GM18499 (cell line): ENCODE measurements at regions not wholly inside any gene's neighbourhood (a gene's known extent, or its start where the extent isn't known, plus 50 kb on each side); places are given as distances from the start of the nearest gene placed in this dataset.

Source experiments
- ATAC-seq: cut with Tn5 transposase; IDR thresholded peaks from one replicate; pipeline ENCODE4 v1.9.1; 2021; ENCODE audit warnings: moderate number of reproducible peaks; ENCODE audit not compliant: insufficient read depth, unreplicated experiment

- ATAC-seq = no peak
Observed at GRCh38 chr2:4656326-4656725, 953.0 kb downstream of the DCDC2C start.

DNA sequence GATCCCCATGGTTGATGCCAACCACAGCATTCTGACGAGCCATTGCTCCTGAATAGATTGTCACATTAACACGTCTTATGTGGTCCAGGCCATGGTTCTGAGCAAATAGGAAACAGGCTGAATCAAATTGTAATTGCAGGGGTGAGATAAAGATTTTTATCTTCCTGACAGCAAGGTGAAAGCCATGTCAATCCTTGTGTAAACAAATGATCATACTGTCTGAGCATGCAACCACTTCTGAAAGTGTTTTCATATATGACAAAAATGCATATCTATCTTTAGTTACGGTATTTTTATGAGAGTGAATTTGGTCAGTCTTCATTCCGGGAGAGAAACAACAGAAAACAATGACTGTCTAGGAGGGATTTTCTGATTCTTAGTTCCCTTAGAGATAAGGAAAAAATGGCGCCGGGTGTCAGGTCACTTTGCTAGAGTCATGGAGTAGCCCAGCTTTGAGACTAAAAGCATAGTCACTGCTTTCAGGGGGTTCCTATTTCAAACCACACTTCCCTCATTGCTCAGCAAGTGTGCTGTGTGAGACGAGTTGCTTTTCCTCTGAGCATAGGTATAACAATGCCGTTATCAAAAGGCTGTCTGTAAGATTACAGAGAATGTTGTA lies 958.9 kb downstream of the DCDC2C start:
- no peak for ATAC-seq

GRCh38 chr2:4668381-4668780 lies 965.0 kb downstream of the DCDC2C start:
- ATAC-seq = no peak

- ATAC-seq = no peak
Observed at GRCh38 chr2:4670331-4670730, 967.0 kb downstream of the DCDC2C start.

DNA sequence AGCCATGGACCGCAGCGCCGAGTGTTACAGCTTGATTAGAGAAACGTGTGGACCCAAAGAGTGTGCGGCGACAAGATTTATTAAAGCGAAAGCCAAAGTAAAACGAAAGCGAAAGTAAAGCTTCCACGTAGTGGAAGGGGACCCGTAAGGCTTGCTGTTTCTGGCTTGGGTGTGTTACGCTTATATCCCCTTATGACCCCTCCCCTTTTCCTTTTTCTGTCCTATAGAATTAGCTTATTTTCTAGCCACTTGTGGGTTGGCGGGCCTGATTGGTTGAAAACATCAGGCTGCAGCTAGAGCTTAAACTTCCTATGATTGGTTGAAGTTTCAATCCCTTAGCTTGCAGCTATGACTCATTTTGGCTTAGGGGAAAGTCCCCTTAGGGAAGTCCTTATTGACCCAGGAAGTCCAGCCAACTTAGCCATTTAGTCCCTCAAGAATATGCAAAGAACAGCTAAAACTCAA lies 969.7 kb downstream of the DCDC2C start:
- ATAC-seq = no peak

DNA sequence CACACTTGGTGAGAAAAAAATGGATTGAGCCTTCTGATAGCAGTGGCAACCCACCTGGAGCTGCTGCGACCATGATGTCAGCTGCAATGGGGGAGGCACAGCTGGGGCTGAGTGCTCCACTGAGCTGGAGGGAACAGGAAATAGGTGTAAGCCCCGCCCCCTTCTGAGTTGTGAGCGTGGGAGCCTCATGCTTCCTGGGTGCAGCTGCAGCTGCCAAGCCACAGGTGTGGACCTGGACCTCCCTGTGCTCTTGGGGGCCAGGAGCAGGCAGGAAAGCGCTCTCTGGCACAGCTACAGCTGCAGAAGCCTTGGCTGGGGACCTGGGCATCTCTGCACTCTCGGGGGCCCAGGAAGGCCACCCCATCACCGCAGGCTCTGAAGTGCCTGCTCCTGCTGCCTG lies 970.6 kb downstream of the DCDC2C start:
- ATAC-seq = no peak

DNA sequence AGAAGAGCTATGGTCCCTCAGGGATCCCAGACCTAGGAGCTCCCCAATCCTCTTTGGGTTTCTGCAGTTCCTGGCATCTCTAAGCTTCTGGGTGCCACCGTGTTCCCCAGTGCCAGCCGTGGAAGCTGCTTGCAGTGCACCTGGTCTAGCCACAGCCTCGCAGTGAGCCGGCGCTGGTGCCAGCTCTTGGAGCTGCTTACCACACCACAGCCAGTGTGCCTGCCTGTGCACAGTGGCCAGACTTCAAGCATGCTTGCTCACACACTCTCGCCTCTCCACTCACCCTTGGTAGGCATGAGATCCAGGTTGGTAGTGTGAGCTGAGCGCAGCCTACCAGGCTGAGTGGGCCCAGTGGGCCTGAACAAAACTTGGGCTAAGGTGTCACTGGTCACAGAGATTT lies 971.9 kb downstream of the DCDC2C start:
- ATAC-seq = no peak

DNA sequence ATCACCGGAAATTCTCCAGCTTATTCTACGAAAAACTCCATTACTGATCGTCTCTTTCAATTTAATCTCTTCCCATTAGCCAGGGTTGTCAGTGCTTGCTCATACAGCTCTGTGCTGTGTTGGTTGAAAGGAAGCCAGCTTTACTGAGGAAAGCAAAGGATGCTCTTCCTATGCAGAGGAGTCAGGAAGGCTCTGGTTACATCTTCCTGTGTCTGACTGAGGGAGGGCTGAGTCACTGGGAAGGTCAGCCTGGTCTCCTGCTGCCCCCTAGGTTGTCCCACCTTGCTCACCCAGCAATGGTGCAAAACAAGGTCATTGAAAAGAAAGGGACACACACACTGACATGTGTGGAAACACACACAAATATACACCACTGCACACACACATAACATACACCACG lies 975.6 kb downstream of the DCDC2C start:
- ATAC-seq = no peak

GRCh38 chr2:4679391-4679790 lies 976.0 kb downstream of the DCDC2C start:
- no peak for ATAC-seq

DNA sequence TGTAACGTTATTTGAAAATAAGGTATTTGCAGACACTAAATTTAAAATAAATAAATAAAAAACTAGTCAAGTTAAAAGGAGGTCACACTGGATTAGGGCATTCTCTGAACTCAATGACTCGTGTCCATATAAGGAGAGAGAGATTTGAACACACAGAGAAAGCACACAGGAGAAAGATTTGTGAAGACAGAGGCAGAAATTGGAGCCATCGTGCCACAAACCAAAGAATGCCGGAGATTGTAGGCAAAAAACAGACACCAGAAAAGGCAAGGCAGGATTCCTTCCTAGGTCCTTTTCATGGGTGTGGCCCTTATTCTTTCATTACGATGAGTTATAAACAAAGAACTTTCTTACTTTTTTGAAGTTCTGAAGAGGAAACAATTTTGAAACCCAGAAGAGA lies 981.5 kb downstream of the DCDC2C start:
- no peak for ATAC-seq

DNA sequence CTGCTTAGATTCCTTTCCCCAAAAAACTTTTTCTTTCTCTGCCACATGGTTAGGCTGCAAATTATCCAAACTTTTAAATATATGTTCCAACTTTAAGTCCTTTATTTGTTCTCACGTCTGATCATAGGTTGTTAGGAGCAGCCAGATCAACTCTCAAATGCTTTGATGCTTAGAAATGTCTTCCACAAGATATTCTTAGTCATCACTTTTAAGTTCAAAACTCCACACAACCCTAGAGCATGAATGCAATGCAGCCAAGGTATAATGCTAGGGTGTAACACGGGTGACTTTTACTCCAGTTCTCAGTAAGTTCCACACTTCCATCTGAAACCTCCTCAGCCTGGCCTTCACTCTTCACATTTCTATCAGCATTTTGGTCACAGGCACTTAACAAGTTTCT lies 987.5 kb downstream of the DCDC2C start:
- no peak for ATAC-seq

- ATAC-seq = no peak
Observed at GRCh38 chr2:4693266-4693665, 989.9 kb downstream of the DCDC2C start.

DNA sequence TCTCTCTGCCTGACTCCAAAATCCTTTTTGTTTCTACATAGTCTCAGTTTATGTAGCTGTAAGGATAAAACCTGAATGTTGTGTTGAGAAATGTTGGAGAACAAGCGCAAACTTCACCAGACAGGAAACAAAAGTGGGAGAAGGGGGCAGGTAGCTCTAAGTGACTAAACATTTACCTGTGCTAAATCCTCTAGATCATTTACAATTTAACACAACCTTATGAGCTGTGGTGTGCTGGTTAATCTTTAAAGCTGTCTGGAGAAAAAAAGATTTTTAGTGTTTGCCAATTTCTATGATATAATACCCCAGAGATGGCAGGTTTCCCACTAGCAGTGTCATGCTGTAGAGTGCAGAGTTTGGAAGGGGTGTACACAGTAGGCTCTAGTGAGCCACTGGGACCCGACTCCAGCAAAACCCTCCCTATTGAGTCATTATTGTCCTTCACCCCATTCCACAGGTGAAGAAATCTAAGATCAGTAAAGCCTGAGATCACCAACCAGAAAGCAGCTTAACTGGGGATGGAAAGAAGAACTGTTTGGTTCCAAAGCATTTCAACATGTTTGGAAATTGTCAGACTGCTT lies 992.0 kb downstream of the DCDC2C start:
- no peak for ATAC-seq

GRCh38 chr2:4715065-4715464 lies 977.1 kb upstream of the SOX11 start:
- ATAC-seq = no peak

GRCh38 chr2:4718777-4719176 lies 973.4 kb upstream of the SOX11 start:
- no peak for ATAC-seq

DNA sequence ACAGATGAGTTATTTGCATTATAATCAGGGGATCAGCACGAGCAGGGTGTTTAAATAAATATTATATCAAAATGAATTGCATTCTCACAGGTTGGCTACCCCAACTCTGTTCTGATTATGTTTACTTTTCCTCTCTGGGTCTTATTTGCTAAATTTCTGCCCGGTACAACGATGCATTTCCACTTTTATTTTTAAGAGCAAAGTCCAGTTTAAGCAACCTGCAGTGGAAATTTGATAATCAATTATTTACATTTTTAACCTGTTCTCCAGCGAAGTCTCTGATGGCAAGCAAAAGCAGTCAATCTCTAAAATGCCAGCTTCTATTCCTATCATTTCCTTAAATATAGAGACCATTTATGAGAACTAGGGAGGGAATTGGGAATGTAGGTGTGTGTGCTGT lies 966.6 kb upstream of the SOX11 start:
- ATAC-seq = no peak

GRCh38 chr2:4732560-4732959 lies 959.6 kb upstream of the SOX11 start:
- ATAC-seq = no peak

DNA sequence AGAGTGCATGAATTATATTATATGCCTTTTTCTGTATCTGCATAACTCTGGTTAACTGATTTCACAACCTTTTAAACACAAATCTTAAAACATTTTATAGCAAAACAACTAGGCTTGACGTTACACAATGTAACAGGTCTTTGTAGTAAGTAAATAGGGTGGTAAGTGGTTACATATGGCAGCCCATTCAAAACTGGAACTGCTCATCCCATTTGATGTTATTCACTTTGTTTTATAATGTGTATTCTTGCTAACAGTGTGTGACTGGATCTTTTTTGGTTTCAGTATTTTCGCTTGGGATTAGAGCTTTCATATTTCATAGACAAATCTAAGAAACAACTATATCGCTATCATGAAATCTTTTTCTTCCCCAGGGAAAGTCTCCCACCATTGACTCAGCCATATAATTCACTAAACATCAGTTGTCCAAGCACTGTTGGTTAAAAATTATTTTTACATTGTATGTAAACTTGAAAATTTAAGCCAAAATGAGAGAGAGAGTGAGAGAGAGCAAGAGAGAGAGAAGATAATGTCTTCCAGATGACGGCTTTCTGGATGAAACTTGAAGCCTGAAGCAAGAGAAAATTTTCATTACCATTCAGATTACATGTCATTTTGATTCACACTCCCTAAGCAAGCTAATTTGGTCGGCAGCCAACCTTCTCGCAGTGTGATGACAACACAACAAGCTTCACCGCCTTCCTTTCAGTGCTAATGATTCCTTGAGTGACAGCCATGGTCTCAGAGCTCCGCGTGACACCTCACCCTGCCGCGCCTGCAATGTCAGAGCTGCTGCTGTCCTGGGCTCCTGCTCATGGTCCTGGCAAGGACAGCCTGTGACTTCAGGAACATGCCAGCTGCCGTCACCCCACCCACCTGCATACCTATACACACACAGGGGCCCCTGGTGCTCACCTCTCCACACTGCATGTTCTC lies 946.9 kb upstream of the SOX11 start:
- ATAC-seq = no peak

GRCh38 chr2:4753721-4754120 lies 938.5 kb upstream of the SOX11 start:
- ATAC-seq = no peak

- ATAC-seq = no peak
Observed at GRCh38 chr2:4762951-4763376, 929.2 kb upstream of the SOX11 start.

- ATAC-seq = no peak
Observed at GRCh38 chr2:4765787-4766530, 926.2 kb upstream of the SOX11 start.
